ENCODE measurements at regions not wholly inside any gene's neighbourhood (a gene's known extent, or its start where the extent isn't known, plus 50 kb on each side); places are given as distances from the start of the nearest gene placed in this dataset.
A peak's percentile ranks its signal among the peaks of the same experiment; 100 is the strongest.
"Not testable (repeated sequence)": the region's sequence is repeated elsewhere in the genome, so short reads cannot be mapped to it uniquely, and the experiment has no call there.

GRCh38 chr2:123500988-123501387 lies 524.1 kb upstream of the CNTNAP5 start:
- TF ChIP-seq CTCF (IDR thresholded peaks at IDR 0.05; ENCODE audit: insufficient read depth, low read length), result no peak
- no peak overlapping the region for H3K4me3 ChIP-seq (ENCODE audit: low read depth, low read length)
- no peak for DNase-seq (ENCODE audit: low read depth)

- no peak for TF ChIP-seq CTCF (IDR thresholded peaks at IDR 0.05; ENCODE audit: insufficient read depth, low read length)
- peak; percentile 19 for DNase-seq (ENCODE audit: low read depth)
- H3K4me3 ChIP-seq (ENCODE audit: low read depth, low read length), result no peak overlapping the region
These were observed 522.2 kb upstream of the CNTNAP5 start for GRCh38 chr2:123502931-123503330.

- no peak for DNase-seq (ENCODE audit: low read depth)
- TF ChIP-seq CTCF (IDR thresholded peaks at IDR 0.05; ENCODE audit: insufficient read depth, low read length), result no peak
- H3K4me3 ChIP-seq (ENCODE audit: low read depth, low read length), result no peak overlapping the region
These were observed 512.5 kb upstream of the CNTNAP5 start for GRCh38 chr2:123512547-123512946.

GRCh38 chr2:123513351-123513750 lies 511.7 kb upstream of the CNTNAP5 start:
- no peak for TF ChIP-seq CTCF (IDR thresholded peaks at IDR 0.05; ENCODE audit: insufficient read depth, low read length)
- no peak for DNase-seq (ENCODE audit: low read depth)
- no peak overlapping the region for H3K4me3 ChIP-seq (ENCODE audit: low read depth, low read length)

- no peak for TF ChIP-seq CTCF (IDR thresholded peaks at IDR 0.05; ENCODE audit: insufficient read depth, low read length)
- H3K4me3 ChIP-seq (ENCODE audit: low read depth, low read length), result no peak overlapping the region
- DNase-seq (ENCODE audit: low read depth), result no peak
These were observed 510.4 kb upstream of the CNTNAP5 start for GRCh38 chr2:123514613-123515207.

- peak; percentile 23 for DNase-seq (ENCODE audit: low read depth)
- TF ChIP-seq CTCF (IDR thresholded peaks at IDR 0.05; ENCODE audit: insufficient read depth, low read length), result no peak
- no peak overlapping the region for H3K4me3 ChIP-seq (ENCODE audit: low read depth, low read length)
These were observed 506.7 kb upstream of the CNTNAP5 start for GRCh38 chr2:123518367-123518766.

GRCh38 chr2:123521854-123522253 lies 503.2 kb upstream of the CNTNAP5 start:
- DNase-seq (ENCODE audit: low read depth), result no peak
- no peak overlapping the region for H3K4me3 ChIP-seq (ENCODE audit: low read depth, low read length)
- no peak for TF ChIP-seq CTCF (IDR thresholded peaks at IDR 0.05; ENCODE audit: insufficient read depth, low read length)

- not testable (repeated sequence) for H3K4me3 ChIP-seq (ENCODE audit: low read depth, low read length); DNase-seq (ENCODE audit: low read depth)
These were observed 502.6 kb upstream of the CNTNAP5 start for GRCh38 chr2:123522498-123522897.
